Right lobe of liver (tissue), 4 donors: ENCODE measurements at regions not wholly inside any gene's neighbourhood (a gene's known extent, or its start where the extent isn't known, plus 50 kb on each side); places are given as distances from the start of the nearest gene placed in this dataset.

Source experiments
- CTCF ChIP-seq, 4 donors: fragments of 200-600 bp in 3 of 4; fragments of 450-650 bp in 1 of 4; IDR thresholded peaks; one replicate each; pipeline versions ENCODE4 v1.5.1 to v1.8.0; 2016 to 2022; ENCODE audit warnings: antibody characterized with exemption in 4 of 4, mild to moderate bottlenecking in 2 of 4
- POLR2A ChIP-seq: fragments of 450-650 bp; IDR thresholded peaks from one replicate; pipeline ENCODE4 v1.6.1; 2017; ENCODE audit warnings: antibody characterized with exemption, mild to moderate bottlenecking
- donor health status: DM: no; HTN: no; CAD: no.
- donor health status: DM: no; HTN: no; CAD: no.
- donor health status: DM: no; HTN: yes; CAD: no.

DNA sequence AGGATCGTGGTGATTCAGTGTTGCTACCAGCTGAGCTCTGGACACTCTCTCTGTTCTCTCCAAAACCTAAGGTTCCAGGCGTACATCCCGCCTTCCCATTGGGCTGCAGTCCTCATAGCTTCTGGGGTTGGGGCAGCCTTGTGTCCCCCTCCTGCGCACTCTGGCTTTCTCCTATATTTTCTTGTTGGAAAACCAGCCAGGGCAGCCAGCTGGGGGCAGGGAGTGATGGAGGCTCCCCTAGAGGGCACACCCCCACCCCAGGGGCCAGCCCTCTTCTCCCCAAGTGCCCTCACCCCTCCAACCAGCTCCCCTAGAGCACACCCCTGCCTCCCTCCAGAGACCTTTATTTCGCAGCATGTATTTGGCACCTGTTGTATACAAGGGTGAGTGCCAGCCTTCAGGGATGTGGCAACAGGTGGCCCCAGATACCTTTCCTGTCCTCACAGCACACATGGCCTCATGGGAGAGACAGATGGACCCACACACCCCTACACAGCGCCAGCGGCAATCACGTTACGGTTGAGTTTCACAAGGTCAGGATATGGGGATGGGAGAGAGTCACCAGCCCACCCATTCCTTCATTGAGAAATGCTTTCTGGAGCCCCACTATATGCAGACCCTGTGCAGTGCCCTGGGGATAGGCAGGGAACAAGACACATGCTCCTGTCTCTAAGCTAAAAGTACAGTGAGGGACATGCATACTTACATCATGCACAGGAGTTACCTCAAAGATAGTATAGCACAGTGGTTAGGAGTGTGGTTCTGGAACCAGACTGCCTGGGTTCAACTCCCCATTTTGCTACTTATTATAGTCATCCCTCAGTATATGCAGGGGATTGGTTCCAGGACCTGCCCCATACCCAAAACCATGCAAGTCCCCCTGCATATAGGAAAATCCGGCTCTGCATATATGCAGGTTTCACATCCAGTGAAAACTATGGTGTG, 141.1 kb downstream of the PHETA1 start:
- no peak for TF ChIP-seq POLR2A
- TF ChIP-seq CTCF (IDR thresholded peaks at IDR 0.05): no peak
